ENCODE measurements at regions not wholly inside any gene's neighbourhood (a gene's known extent, or its start where the extent isn't known, plus 50 kb on each side); places are given as distances from the start of the nearest gene placed in this dataset.

DNA sequence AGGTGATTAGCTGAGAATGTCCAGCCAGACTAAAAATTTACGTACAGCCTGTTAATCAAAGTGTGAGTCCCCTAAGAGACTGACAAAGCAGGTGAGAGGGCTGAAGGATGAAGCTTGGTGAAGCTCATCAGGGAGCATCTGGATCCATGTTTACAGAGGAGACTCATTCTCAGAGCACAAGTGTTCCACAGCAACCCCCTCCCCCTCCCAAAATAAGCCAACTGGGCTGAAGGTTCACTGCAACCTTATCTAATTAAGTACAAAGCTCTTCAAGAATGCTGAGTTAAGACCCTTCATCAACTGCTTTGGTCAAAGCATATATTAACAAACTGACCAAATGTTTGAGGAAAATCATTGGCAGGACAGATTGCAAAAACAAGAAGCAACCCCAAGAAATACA, 262.6 kb upstream of the ZNF385D start:
- TF ChIP-seq, protein P1, sequence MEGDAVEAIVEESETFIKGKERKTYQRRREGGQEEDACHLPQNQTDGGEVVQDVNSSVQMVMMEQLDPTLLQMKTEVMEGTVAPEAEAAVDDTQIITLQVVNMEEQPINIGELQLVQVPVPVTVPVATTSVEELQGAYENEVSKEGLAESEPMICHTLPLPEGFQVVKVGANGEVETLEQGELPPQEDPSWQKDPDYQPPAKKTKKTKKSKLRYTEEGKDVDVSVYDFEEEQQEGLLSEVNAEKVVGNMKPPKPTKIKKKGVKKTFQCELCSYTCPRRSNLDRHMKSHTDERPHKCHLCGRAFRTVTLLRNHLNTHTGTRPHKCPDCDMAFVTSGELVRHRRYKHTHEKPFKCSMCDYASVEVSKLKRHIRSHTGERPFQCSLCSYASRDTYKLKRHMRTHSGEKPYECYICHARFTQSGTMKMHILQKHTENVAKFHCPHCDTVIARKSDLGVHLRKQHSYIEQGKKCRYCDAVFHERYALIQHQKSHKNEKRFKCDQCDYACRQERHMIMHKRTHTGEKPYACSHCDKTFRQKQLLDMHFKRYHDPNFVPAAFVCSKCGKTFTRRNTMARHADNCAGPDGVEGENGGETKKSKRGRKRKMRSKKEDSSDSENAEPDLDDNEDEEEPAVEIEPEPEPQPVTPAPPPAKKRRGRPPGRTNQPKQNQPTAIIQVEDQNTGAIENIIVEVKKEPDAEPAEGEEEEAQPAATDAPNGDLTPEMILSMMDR (IDR thresholded peaks at IDR 0.05) = no peak
- TF ChIP-seq KDM1A (IDR thresholded peaks at IDR 0.05; ENCODE audit: low read depth) = no peak
- no peak for TF ChIP-seq POLR2A (IDR thresholded peaks at IDR 0.05; ENCODE audit: low read length)
